Prostate gland (tissue), 2 donors: ENCODE measurements at regions not wholly inside any gene's neighbourhood (a gene's known extent, or its start where the extent isn't known, plus 50 kb on each side); places are given as distances from the start of the nearest gene placed in this dataset.

Experiments
- POLR2A ChIP-seq: fragments of 450-650 bp; IDR thresholded peaks from one replicate; pipeline ENCODE4 v1.6.1; 2016; ENCODE audit warnings: antibody characterized with exemption, mild to moderate bottlenecking
- TF ChIP-seq, protein P1 (sequence below), 4 experiments: fragments of 200-600 bp in 2 of 4; fragments of 450-650 bp in 2 of 4; sonication (generic) in 2 of 4; IDR thresholded peaks; 1 replicate in 3 of 4; 2 replicates in 1 of 4; pipeline ENCODE4 v1.5.1; 2016 to 2019; ENCODE audit warnings: antibody characterized with exemption in 4 of 4, mild to moderate bottlenecking in 2 of 4, moderate library complexity in 2 of 4

DNA sequence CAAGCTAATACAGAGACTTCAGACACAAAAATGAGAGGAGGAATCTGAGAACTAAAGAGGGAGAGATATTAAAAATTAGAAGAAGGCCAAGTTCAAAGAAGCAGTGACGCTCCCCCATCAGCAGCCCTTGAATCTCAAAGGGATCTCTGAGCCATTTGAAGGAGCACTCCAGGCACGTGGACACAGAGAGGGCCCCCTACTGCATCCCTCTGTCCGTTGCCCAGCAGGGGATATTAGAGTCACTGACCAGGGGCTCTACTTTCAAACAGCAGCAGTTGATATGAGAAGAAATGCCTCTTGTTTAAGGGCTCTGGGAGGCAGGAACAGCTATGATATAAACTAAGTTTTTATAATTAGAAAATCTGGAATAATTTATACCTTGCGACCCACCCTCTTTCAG is 479.0 kb upstream of the SALL1 start:
- TF ChIP-seq, protein P1, sequence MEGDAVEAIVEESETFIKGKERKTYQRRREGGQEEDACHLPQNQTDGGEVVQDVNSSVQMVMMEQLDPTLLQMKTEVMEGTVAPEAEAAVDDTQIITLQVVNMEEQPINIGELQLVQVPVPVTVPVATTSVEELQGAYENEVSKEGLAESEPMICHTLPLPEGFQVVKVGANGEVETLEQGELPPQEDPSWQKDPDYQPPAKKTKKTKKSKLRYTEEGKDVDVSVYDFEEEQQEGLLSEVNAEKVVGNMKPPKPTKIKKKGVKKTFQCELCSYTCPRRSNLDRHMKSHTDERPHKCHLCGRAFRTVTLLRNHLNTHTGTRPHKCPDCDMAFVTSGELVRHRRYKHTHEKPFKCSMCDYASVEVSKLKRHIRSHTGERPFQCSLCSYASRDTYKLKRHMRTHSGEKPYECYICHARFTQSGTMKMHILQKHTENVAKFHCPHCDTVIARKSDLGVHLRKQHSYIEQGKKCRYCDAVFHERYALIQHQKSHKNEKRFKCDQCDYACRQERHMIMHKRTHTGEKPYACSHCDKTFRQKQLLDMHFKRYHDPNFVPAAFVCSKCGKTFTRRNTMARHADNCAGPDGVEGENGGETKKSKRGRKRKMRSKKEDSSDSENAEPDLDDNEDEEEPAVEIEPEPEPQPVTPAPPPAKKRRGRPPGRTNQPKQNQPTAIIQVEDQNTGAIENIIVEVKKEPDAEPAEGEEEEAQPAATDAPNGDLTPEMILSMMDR (IDR thresholded peaks at IDR 0.05), result no peak
- TF ChIP-seq POLR2A, result no peak
